ENCODE measurements at regions not wholly inside any gene's neighbourhood (a gene's known extent, or its start where the extent isn't known, plus 50 kb on each side); places are given as distances from the start of the nearest gene placed in this dataset.

GRCh38 chr1:222995236-222995580, 147.8 kb downstream of the TLR5 start:
- H3K27me3 ChIP-seq: no peaks in the 10 kb centered on the region

DNA sequence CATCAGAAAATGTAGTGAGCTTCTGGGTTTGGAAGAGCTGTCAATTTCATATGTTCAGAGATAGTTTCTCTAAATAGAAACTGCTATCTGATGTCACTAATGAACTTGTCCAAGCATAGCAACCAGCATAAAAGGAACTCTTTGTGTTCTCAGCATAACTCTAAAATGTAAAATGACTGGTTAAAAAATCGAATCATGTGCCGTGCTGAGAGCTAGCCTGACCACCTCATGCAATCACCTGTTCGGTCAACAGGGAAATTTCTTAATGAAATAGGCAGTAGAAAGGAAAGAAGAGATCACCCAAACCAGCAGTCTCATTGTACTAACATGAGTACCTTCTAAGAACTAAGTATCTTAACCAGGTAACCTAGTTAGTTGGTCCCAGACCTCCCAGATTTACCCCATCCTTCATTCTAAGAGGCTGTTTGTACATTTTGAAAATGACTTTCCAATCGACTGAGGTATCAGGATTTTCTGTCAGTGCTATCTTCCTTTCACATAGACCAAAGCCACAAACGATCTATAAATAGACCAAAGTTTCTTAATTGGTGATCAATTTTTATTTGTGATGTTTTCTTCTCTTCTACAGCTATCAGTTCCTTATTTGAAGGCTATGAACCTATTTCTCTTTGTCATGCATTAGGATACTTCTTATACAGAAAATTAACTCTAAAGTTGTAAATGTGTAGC, 147.3 kb downstream of the TLR5 start:
- TF ChIP-seq, protein P1, sequence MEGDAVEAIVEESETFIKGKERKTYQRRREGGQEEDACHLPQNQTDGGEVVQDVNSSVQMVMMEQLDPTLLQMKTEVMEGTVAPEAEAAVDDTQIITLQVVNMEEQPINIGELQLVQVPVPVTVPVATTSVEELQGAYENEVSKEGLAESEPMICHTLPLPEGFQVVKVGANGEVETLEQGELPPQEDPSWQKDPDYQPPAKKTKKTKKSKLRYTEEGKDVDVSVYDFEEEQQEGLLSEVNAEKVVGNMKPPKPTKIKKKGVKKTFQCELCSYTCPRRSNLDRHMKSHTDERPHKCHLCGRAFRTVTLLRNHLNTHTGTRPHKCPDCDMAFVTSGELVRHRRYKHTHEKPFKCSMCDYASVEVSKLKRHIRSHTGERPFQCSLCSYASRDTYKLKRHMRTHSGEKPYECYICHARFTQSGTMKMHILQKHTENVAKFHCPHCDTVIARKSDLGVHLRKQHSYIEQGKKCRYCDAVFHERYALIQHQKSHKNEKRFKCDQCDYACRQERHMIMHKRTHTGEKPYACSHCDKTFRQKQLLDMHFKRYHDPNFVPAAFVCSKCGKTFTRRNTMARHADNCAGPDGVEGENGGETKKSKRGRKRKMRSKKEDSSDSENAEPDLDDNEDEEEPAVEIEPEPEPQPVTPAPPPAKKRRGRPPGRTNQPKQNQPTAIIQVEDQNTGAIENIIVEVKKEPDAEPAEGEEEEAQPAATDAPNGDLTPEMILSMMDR (IDR thresholded peaks at IDR 0.05): no peak
- TF ChIP-seq POLR2A (IDR thresholded peaks at IDR 0.05): no peak
- no peak overlapping the region for H3K4me3 ChIP-seq
- WGBS, 2 donors: 75 to 80% methylated on average over 5 of the region's 5 CpGs
- H3K36me3 ChIP-seq (ENCODE audit: low read depth, missing control alignments): no peaks in the 10 kb centered on the region
- no peaks in the 10 kb centered on the region for H3K9me3 ChIP-seq
- H3K27me3 ChIP-seq: no peaks in the 10 kb centered on the region
- intact Hi-C loops (cut with DNase I; ENCODE audit: low total_unique reads): no loop called here
- DNase-seq: no peak
- no peak overlapping the region for H3K27ac ChIP-seq
- H3K4me1 ChIP-seq: no peaks in the 10 kb centered on the region

More at GRCh38 chr1:222995236-222995580, 147.8 kb downstream of the TLR5 start:
- Histone ChIP-seq H3K4me3 (no peak overlapping the region), H3K36me3 (ENCODE audit: low read depth, missing control alignments) (no peaks in the 10 kb centered on the region), H3K27ac (no peak overlapping the region), H3K4me1 (no peaks in the 10 kb centered on the region), H3K9me3 (no peaks in the 10 kb centered on the region)
- intact Hi-C loops (cut with DNase I; ENCODE audit: low total_unique reads): no loop called here
- TF ChIP-seq POLR2A (IDR thresholded peaks at IDR 0.05): no peak
- no peak for DNase-seq
- 81 to 93% methylated on average over 3 of the region's 3 CpGs for WGBS, 2 donors

- 62 to 65% methylated on average over 3 of the region's 3 CpGs for WGBS, 2 donors
- Histone ChIP-seq H3K9me3 (no peaks in the 10 kb centered on the region), H3K4me3 (no peak overlapping the region), H3K36me3 (ENCODE audit: low read depth, missing control alignments) (no peaks in the 10 kb centered on the region), H3K4me1 (no peaks in the 10 kb centered on the region), H3K27ac (no peak overlapping the region), H3K27me3 (no peaks in the 10 kb centered on the region)
- DNase-seq: no peak
- intact Hi-C loops (cut with DNase I; ENCODE audit: low total_unique reads): no loop called here
- TF ChIP-seq, protein P1 (IDR thresholded peaks at IDR 0.05): no peak
- TF ChIP-seq POLR2A (IDR thresholded peaks at IDR 0.05): no peak
Measured at GRCh38 chr1:222996310-222996975, 146.6 kb downstream of the TLR5 start.

DNA sequence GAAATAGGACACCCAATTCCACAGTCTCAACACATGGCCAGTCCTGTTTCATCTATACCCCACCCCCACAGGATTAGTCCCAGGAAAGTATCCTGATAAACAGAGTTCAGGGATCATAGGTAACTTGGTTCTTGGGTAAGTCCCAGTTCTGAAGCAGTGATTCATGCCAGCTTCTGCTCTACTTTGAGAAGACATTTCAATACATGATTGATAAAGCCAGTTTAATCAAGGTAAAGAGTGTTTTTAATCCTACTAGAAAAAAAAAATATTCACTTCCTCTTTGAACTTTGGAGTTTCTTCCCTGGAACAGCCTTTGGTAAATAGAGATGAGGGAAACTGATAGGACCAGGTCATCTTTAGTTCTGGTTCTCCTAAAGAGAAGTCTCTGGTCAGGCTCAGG, 142.4 kb downstream of the TLR5 start:
- no peak for DNase-seq
- no peak overlapping the region for H3K4me3 ChIP-seq
- no peaks in the 10 kb centered on the region for H3K4me1 ChIP-seq
- no peak for TF ChIP-seq POLR2A (IDR thresholded peaks at IDR 0.05)
- TF ChIP-seq, protein P1 (IDR thresholded peaks at IDR 0.05): no peak
- no peaks in the 10 kb centered on the region for H3K36me3 ChIP-seq (ENCODE audit: low read depth, missing control alignments)
- intact Hi-C loops (cut with DNase I; ENCODE audit: low total_unique reads): no loop called here
- H3K27me3 ChIP-seq: no peaks in the 10 kb centered on the region
- H3K9me3 ChIP-seq: no peaks in the 10 kb centered on the region
- H3K27ac ChIP-seq: no peak overlapping the region

DNA sequence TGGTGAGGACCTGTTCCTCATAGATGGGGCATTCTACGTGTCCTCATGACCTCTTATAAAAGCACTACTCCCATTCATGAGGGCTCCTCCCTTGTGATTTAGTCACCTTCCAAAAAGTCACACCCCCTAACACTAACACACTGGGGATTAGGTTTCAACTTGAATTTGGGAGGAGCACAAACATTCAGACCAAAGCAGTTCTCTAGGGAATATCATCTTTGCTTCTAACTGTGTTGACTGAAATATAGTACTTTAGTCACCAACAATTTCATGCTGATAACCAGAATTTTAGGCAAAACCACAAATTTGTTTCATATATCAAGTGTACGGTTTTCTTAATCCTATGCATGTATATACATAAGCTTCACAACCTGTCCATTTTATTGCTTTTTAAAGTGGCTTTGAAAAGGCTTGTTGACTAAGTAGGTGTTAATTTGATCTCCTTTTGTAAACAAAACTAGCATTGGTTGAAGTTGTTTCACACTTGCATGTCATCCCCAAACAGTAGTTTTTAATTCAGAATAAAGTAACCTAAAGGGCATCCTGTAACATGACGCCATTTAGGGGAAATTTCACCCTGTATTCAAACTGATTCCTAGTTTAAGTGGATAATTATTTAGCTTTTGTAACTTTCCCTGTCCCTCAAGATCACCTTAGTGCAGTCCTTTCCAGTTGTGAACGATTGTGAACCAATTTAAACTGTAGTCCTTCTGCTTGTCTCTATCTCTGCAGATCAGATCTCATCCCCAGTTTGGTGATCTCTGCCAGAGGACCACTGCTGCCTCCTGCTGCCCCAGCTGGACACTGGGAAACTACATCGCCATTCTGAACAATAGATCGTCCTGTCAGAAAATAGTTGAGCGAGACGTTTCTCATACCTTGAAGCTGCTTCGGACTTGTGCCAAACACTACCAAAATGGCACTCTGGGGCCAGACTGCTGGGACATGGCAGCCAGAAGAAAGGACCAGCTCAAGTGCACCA, 141.1 kb downstream of the TLR5 start:
- Histone ChIP-seq H3K4me1 (no peaks in the 10 kb centered on the region), H3K36me3 (ENCODE audit: low read depth, missing control alignments) (no peaks in the 10 kb centered on the region), H3K9me3 (no peaks in the 10 kb centered on the region), H3K27me3 (no peaks in the 10 kb centered on the region), H3K27ac (no peak overlapping the region), H3K4me3 (no peak overlapping the region)
- TF ChIP-seq, protein P1 (IDR thresholded peaks at IDR 0.05): no peak
- no peak for TF ChIP-seq POLR2A (IDR thresholded peaks at IDR 0.05)
- intact Hi-C loops (cut with DNase I; ENCODE audit: low total_unique reads): no loop called here
- 87 to 90% methylated on average over 9 of the region's 9 CpGs for WGBS, 2 donors
- DNase-seq: no peak

Measured in testis (tissue), 2 donors.